ENCODE measurements at regions not wholly inside any gene's neighbourhood (a gene's known extent, or its start where the extent isn't known, plus 50 kb on each side); places are given as distances from the start of the nearest gene placed in this dataset.

GRCh38 chr9:129498451-129499384 is 122.2 kb downstream of the C9orf50 start:
- no peaks in the 10 kb centered on the region for H3K9me3 Mint-ChIP-seq
- no peak overlapping the region for H3K27ac Mint-ChIP-seq
- DNase-seq (ENCODE audit: low spot score in 2 of 2), result no peak

DNA sequence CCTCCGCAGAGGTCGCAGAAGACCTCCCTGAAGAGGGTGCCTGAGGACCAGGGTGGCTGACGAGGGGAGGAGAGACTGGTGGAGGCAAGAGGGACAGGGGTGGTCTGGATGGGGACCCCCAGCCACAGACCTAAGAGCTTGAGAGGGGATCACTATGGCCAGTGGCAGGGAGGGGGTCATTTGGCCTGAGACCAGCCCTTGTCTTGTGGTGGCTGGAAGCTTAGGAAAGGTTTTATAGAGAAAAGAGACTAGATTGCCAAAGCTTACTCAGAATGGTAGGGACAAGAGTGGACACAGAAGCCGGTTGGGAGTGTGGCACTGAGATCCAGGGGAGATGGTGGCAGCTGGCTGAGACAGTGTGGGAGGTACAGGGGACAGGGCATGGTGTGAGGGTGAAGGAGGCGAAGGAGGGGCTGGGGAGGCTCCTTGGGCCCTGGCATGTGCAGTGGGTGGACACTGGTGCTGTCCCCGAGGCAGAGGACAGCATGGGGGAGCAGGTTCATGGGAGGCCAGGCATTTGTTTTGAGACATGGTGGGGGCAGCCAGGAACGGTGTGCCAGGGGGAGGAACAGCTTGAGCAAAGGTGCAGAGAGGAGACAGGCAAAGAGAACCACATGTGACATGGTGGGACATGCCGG is 123.0 kb downstream of the C9orf50 start:
- Mint-ChIP-seq H3K36me3 (no peaks in the 10 kb centered on the region), H3K9me3 (no peaks in the 10 kb centered on the region), H3K27ac (peak overlapping the region in 1 of 2 donors; percentile 69)
- DNase-seq (ENCODE audit: low spot score in 2 of 2) (no peak), ATAC-seq (no peak)

More at GRCh38 chr9:129498451-129499384, 122.2 kb downstream of the C9orf50 start:
- no peak for ATAC-seq
- no peaks in the 10 kb centered on the region for H3K36me3 Mint-ChIP-seq

GRCh38 chr9:129497005-129497812 is 123.7 kb downstream of the C9orf50 start:
- ATAC-seq, result no peak
- Mint-ChIP-seq H3K9me3 (no peaks in the 10 kb centered on the region), H3K27ac (peak overlapping the region; percentile 29 to 84), H3K36me3 (peaks cover 0 to 2% of the 10 kb centered on the region in 2 donors)
- DNase-seq (ENCODE audit: low spot score in 2 of 2), result no peak

DNA sequence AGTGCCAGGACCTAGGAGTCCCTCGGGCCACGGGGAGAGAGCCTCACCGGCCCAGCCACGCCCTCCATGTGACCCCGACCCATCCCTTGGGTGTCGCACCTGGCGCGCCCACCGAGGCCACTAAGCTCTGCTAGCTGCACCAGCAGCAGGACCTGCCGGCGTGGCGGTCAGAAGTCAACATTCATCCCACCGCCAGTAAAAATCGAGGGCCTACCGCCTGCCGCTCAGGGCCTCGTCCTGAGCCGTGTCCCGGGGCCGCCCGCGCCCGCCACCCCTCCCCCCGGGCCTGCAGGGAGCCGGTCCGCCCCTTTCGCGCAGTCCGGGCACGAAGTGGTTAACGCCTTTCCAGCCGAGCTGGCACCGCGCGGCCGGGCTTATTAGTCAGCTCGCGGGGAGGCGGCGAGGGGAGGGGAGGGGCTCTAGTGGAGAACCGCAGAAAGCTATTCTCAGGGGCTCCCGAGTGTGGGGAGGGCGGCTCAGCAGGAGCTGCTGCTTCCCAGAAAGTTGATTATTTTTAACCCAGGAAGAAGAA is 124.4 kb downstream of the C9orf50 start:
- DNase-seq (ENCODE audit: low spot score in 2 of 2), result peak; percentile 83
- peak overlapping the region; percentile 29 to 84 for H3K27ac Mint-ChIP-seq
- no peaks in the 10 kb centered on the region for H3K9me3 Mint-ChIP-seq
- peaks cover 0 to 6% of the 10 kb centered on the region in 2 donors for H3K36me3 Mint-ChIP-seq
- ATAC-seq, result peak; percentile 78 to 87

DNA sequence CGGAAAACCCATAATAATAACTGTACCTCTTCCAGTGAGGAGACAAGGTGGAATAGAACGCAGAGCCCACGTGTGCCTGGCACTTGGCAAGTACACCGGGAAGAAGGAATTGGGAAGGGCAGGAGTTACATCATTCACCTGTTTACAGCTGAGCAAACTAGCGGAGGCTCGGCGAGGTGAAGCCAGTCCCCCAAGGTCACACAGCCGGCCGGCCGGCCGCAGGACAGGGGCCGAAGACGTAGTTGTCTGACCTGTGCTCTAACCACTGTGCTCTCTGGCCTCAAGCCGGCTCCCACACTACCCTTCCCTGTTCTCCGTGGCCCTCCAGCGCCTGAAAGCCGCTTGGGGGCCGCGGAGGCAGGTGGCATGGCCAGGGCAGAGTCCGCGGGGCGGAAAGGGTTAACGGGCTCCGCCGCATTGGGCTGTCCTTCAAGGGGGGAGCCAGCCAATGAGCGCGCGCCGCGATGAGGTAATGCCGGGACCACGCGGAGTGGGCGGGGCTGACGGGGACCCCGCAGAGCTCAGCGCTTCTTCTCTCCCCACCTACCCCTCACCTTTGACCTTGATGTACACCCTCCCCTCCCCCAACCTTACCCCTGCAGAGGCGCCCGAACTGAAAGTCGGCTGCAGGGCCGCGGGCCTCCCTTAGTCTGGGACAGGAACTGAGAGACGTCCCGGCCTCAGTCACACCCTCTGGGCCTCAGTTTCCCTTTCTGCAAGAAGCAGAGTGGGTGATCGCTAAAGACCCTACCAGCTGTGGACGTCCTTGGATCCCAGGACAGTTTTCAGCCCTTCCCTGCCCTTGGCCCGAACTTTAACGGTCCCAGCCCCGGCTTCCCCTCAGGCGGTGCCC is 125.1 kb downstream of the C9orf50 start:
- peaks cover 1 to 7% of the 10 kb centered on the region in 2 donors for H3K36me3 Mint-ChIP-seq
- H3K27ac Mint-ChIP-seq, result peak overlapping the region; percentile 72 to 84
- peak; percentile 77 to 86 for DNase-seq (ENCODE audit: low spot score in 2 of 2)
- peak; percentile 78 to 89 for ATAC-seq
- H3K9me3 Mint-ChIP-seq, result no peaks in the 10 kb centered on the region

DNA sequence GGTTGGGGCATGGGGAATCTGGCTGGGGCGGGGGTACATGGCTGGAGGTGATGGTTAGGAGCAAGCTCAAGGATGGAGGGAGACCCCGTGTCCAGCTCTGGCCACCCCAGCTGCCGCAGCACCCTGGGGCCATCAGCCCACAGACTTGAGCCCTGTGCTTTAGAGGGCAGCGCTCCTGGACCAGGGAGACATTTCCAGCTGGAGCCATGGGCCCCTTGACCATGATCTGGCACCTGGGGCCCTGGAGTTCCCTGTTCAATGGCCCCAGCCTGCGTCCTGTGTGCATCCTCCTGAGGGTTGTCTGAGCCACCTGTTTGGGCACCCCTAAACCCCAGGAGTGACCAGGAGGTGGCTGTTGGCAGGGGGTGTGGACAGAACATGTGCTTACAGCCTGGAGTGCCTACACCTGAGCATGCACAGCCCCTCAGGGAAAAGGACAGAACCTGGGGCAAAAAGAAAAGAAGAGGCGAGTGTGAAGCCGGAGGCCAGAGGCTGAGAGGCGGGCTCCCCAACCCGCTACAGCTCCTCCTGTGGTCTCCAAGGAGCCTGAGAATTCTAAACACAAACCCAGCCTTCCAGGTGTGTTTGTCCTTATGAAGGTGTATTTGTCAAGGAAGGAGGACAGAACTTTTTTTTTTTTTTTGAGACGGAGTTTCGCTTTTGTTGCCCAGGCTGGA is 126.7 kb downstream of the C9orf50 start:
- no peak for DNase-seq (ENCODE audit: low spot score in 2 of 2)
- Mint-ChIP-seq H3K36me3 (peaks cover 11 to 17% of the 10 kb centered on the region in 2 donors), H3K9me3 (no peaks in the 10 kb centered on the region), H3K27ac (no peak overlapping the region)
- no peak for ATAC-seq

- ATAC-seq, result no peak
- no peak for DNase-seq (ENCODE audit: low spot score in 2 of 2)
- Mint-ChIP-seq H3K36me3 (peaks cover 16 to 23% of the 10 kb centered on the region in 2 donors), H3K9me3 (no peaks in the 10 kb centered on the region), H3K27ac (no peak overlapping the region)
Measured at GRCh38 chr9:129493706-129494047, 127.2 kb downstream of the C9orf50 start.

GRCh38 chr9:129493002-129493705 is 127.7 kb downstream of the C9orf50 start:
- DNase-seq (ENCODE audit: low spot score in 2 of 2), result no peak
- Mint-ChIP-seq H3K36me3 (peaks cover 16 to 23% of the 10 kb centered on the region in 2 donors), H3K27ac (no peak overlapping the region), H3K9me3 (no peaks in the 10 kb centered on the region)
- ATAC-seq, result no peak

GRCh38 chr9:129491487-129491855 is 129.4 kb downstream of the C9orf50 start:
- Mint-ChIP-seq H3K9me3 (no peaks in the 10 kb centered on the region), H3K27ac (peak overlapping the region in 1 of 2 donors; percentile 93), H3K36me3 (peaks cover 16 to 23% of the 10 kb centered on the region in 2 donors)
- ATAC-seq (no peak), DNase-seq (ENCODE audit: low spot score in 2 of 2) (no peak)

DNA sequence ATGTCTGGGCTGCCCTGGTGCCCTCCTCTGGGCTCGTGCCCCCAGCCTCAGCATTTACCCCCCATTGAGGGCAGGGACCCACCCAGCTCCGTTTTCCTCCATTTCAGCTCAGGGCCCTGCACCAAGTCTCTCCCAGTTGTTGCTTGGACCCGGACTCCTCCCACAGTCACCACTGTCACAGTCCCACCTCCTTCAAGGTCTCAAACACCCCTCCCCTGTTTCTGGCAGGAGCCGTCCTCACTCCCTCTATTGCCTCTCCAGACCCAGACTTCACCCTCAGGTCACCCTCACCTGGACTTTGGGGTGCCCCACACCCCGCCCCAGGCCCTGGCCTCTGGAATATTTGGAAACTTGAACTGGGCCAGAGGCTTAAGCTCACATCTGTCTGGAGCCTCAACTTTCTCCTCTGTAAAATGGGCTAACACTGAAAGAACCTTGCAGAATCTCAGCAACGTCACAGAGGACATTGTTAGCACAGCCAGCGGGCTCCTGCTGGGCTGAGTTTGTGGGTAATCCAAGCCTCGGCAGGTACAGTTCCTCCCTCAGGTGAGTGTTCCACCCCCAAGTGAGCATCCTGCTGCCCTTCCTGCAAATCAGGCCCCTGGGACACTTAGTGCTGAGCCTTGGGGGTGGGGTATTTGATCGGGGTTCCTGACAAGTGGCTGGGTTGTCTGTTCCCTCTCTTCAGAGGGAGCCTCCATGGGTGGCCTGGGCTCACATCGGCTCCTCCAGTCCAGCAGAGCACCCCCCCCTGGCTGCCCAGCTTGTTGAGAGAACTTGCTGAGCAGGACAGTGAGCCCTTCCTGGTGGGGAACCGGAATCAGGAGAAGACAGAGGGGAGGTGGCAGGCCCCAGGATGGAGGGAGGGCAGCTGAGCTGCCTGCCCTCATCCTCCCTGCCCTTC is 130.1 kb downstream of the C9orf50 start:
- ATAC-seq (no peak), DNase-seq (ENCODE audit: low spot score in 2 of 2) (no peak)
- Mint-ChIP-seq H3K27ac (peak overlapping the region; percentile 93 to 95), H3K36me3 (peaks cover 16 to 23% of the 10 kb centered on the region in 2 donors), H3K9me3 (no peaks in the 10 kb centered on the region)

DNA sequence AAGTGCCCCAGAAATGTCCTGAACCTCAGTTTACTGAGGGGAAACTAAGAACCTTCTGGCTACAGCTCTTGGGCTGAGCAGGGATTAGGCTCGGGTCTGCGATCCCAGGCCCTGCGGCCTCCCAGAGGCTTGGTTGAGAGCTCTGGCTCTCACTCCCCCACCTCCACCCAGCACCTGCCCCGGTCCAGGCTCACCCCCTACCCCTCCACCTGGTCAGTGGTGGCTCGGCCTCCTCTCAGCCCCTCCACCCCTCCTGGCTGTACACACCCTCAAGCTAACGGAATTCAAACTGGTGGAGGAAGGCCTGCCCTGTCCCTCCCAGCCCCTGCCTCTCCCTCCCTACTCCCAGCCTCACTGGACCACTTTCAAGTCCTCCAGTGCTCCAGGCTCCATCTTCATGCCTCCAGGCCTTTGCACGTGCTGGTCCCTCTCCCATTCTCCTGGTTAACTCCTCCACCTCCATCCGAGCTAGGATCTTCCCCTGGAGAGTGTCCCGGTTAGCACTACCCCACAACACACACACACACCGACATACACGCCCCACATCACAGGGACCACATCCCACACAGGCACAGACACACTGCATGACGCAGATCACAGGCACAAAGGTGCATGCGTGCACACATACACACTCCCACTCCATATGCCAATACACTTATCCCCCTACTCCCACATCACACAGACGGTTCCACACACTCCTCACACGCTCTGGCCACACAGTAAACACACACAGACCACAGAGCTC is 130.9 kb downstream of the C9orf50 start:
- H3K9me3 Mint-ChIP-seq, result no peaks in the 10 kb centered on the region
- peak overlapping the region; percentile 93 to 95 for H3K27ac Mint-ChIP-seq
- peak; percentile 24 to 45 for ATAC-seq
- H3K36me3 Mint-ChIP-seq, result peaks cover 16 to 23% of the 10 kb centered on the region in 2 donors
- DNase-seq (ENCODE audit: low spot score in 2 of 2), result peak; percentile 46 to 76

DNA sequence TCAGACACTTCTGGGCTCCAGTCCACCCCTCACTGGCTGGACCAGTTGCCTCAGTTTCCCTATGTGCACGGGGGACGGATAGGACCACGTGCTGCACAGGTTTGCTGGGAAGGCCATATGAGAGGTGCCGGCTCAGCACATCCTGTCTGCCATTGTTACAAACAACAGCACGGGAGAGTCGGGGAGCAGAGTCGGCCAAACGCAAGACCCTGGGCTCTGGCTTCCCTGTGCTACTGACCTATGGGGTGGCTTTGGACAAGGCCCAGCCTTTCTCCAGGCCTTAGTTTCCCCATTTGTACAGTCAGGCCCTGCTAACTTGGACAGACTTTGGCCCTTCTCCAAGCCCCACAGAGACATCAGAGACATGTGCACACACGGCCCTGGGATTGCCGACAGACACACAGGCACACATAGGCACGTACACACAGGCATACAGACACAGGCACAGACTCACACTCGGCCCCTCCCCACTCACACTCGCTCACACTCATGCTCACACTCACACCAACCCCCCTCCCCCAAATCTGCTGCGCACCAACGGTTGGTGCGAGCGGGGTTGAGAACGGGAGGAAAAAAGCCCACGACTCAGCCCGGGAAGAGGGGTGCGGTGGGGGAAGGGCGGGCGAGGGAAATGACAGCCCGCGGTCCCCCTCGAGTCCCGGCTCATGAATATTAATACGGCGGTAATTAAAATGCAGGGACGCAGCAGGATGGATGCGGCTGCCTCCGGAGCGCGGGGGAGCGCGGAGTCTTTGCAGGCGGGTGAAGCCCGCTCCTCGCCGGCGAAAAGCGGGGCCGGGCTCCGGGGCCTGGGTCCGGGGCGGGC is 133.0 kb downstream of the C9orf50 start:
- no peaks in the 10 kb centered on the region for H3K9me3 Mint-ChIP-seq
- H3K27ac Mint-ChIP-seq, result peak overlapping the region; percentile 93 to 97

More for the DNA sequence above, 133.0 kb downstream of the C9orf50 start:
- DNase-seq (ENCODE audit: low spot score in 2 of 2), result peak in 1 of 2 donors; percentile 69
- peaks cover 16 to 23% of the 10 kb centered on the region in 2 donors for H3K36me3 Mint-ChIP-seq
- peak; percentile 12 to 23 for ATAC-seq

All from activated naive CD4-positive, alpha-beta T cell treated with anti-CD3 and anti-CD28 coated beads, Interleukin-2, amount 50 U/mL, for 72 hours (primary cell).